GM20000 (cell line): ENCODE measurements at regions not wholly inside any gene's neighbourhood (a gene's known extent, or its start where the extent isn't known, plus 50 kb on each side); places are given as distances from the start of the nearest gene placed in this dataset.

Source experiments
- DNase-seq: peaks from one replicate; pipeline ENCODE4 v3.0.0; 2012; ENCODE audit warnings: low spot score
- CTCF ChIP-seq: IDR thresholded peaks from 2 replicates; pipeline ENCODE4 v1.5.1; 2012; ENCODE audit warnings: mild to moderate bottlenecking, control low read depth; ENCODE audit errors: extremely low read depth, missing control alignments

- TF ChIP-seq CTCF = no peak
- no peak for DNase-seq
Measured at GRCh38 chr2:191540681-191541080, 137.3 kb upstream of the NABP1 start.

- DNase-seq = no peak
- TF ChIP-seq CTCF = no peak
Measured at GRCh38 chr2:191543708-191544107, 134.2 kb upstream of the NABP1 start.

- no peak for DNase-seq
- TF ChIP-seq CTCF = no peak
Measured at GRCh38 chr2:191544461-191545062, 133.4 kb upstream of the NABP1 start.

GRCh38 chr2:191545361-191545760 lies 132.6 kb upstream of the NABP1 start:
- no peak for TF ChIP-seq CTCF
- DNase-seq = no peak

- TF ChIP-seq CTCF = no peak
- DNase-seq = no peak
Measured at GRCh38 chr2:191552066-191552465, 125.9 kb upstream of the NABP1 start.

GRCh38 chr2:191554240-191554639 lies 123.7 kb upstream of the NABP1 start:
- TF ChIP-seq CTCF = no peak
- DNase-seq = no peak

GRCh38 chr2:191555092-191555742 lies 122.7 kb upstream of the NABP1 start:
- TF ChIP-seq CTCF = peak; percentile 68
- peak; percentile 72 for DNase-seq
